Ectodermal cell (in vitro differentiated cells): ENCODE measurements at regions not wholly inside any gene's neighbourhood (a gene's known extent, or its start where the extent isn't known, plus 50 kb on each side); places are given as distances from the start of the nearest gene placed in this dataset.
"Not testable (repeated sequence)": the region's sequence is repeated elsewhere in the genome, so short reads cannot be mapped to it uniquely, and the experiment has no call there.

Experiments used
- H3K27ac ChIP-seq: 2 replicates; pipeline ENCODE4 v1.7.0; 2013; ENCODE audit warnings: mild to moderate bottlenecking, low read depth, low read length; ENCODE audit not compliant: insufficient read depth, poor library complexity, severe bottlenecking
- H3K27me3 ChIP-seq: 2 replicates; pipeline ENCODE4 v1.7.0; 2013; ENCODE audit warnings: mild to moderate bottlenecking, low read length; ENCODE audit not compliant: insufficient read depth, control insufficient read depth, poor library complexity, severe bottlenecking
- H3K36me3 ChIP-seq: one replicate; pipeline ENCODE4 v1.7.0; 2013; ENCODE audit warnings: low read length; ENCODE audit not compliant: control insufficient read depth, insufficient read depth
- H3K4me1 ChIP-seq: one replicate; pipeline ENCODE4 v1.7.0; 2013; ENCODE audit warnings: low read length; ENCODE audit not compliant: control insufficient read depth, insufficient read depth
- H3K4me3 ChIP-seq: 2 replicates; pipeline ENCODE4 v1.7.0; 2013; ENCODE audit warnings: low read depth, low read length, control low read depth; ENCODE audit not compliant: insufficient read depth
- H3K9me3 ChIP-seq: 2 replicates; pipeline ENCODE4 v1.7.0; 2013; ENCODE audit warnings: mild to moderate bottlenecking, low read length, moderate library complexity; ENCODE audit not compliant: control insufficient read depth
- WGBS, 2 experiments: methylation state at CpG; one replicate each; pipeline ENCODE4 v1.1.7; 2013; ENCODE audit warnings: missing lambda C conversion rate in 2 of 2; 5-methylcytosine and 5-hydroxymethylcytosine counted together

DNA sequence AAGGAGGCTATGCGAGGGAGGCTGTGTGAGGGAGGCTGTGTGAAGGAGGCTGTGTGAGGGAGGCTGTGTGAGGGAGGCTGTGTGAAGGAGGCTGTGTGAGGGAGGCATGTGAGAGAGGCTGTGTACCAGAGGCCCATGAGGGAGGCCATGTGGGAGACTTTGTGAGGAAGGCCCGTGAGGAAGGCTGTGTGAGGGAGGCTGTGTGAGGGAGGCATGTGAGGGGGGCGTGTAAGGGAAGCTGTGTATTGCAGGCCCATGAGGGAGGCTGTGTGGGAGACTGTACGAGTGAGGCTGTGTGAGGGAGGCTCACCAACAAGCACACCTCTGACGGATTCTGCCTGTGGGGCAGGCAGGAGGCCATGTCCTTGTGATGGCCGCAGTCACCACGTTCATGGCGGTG is 122.7 kb upstream of the RNF32 start:
- not testable (repeated sequence) for H3K4me3 ChIP-seq, H3K36me3 ChIP-seq
- WGBS, 2 experiments: 61% methylated on average over 8 of the region's 8 CpGs

DNA sequence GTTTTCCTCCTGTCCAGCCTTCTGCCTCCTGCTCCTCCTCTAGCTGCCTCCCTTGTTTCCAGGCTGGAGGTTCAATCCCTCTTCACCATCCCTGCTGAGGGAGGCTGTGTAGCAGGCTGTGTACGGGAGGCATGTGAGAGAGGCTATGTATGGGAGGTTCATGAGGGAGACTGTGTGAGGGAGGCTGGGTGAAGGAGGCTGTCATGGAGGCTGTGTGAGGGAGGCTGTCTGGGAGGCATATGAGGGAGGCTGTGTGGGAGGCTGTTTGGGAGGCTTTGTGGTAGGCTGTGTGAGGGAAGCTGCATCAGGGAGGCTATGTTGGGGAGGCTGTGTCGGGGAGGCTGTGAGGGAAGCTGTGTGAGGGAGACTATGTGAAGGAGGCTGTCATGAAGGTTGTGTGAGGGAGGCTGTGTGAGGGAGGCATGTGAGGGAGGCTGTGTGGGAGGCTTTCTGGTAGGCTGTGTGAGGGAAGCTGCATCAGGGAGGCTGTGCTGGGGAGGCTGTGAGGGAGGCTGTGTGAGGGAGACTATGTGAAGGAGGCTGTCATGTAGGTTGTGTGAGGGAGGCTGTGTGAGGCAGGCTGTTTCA is 123.7 kb upstream of the RNF32 start:
- no peaks in the 10 kb centered on the region for H3K27me3 ChIP-seq
- H3K27ac ChIP-seq: no peak overlapping the region
- H3K4me1 ChIP-seq: no peaks in the 10 kb centered on the region
- no peaks in the 10 kb centered on the region for H3K9me3 ChIP-seq
- no peak overlapping the region for H3K4me3 ChIP-seq
- WGBS, 2 experiments: 94% methylated on average over 2 of the region's 2 CpGs
- H3K36me3 ChIP-seq: no peaks in the 10 kb centered on the region

More for the DNA sequence above, 122.7 kb upstream of the RNF32 start:
- not testable (repeated sequence) for H3K27ac ChIP-seq, H3K4me1 ChIP-seq, H3K9me3 ChIP-seq, H3K27me3 ChIP-seq

DNA sequence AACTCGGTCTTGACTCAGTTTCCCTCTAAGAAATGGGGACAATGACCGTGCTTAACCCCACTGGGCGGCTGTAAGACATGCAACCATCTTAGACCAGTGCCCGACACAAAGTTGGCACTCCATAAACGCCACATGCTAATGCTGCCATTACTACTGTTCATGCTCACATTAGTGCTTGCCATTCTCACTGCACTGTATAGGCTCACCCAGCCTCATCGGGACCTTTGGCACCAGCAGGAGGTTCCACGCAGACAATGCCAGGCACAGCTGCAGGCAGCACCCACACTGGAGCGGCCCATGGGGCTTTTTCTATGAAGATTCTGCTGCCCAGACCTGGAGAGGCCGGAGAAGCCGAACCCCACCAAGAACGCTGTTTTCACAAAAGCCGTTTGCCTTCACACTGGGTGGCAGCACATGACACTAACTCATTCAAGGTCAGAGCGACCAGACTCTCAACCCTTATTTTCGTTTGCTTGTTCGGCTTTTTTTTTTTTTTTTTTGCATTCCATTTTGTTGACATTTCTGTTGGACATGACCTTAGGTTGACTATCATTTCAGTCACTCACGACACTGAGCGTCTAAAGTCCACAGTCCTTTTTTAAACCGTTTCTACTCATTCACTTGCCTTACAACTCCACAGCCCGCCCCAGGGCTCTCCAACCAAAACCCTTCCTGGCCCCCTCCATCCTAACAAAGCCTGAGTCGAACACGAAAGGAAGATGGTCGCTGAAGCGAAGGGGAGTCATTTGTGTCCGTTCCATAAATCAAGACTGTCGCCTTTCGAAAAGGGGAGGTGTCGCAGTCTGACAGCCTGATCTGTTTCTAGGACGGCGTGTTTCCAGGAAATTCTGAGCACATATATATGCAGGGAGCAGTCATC is 124.4 kb upstream of the RNF32 start:
- no peak overlapping the region for H3K27ac ChIP-seq
- H3K4me3 ChIP-seq: no peak overlapping the region

DNA sequence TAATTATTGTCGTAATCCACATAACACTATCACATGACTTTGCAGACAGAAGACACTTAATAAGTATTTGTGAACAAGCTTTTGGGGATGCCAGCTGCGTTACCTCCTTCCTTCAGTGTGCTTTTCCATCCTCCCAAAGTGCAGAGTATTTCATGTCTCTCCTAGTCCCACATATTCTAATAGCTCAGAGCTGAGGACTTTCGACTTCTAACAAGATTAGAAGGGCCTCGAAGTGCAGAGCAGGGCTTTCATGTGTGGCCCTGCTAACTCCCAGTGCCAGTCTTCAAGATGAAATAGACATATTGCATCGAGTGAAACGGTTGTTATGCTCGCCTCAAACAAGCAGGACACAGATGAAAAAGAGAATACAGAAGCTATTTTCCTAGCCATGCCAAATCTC is 125.7 kb upstream of the RNF32 start:
- H3K27ac ChIP-seq: no peak overlapping the region
- no peaks in the 10 kb centered on the region for H3K36me3 ChIP-seq
- WGBS, 2 experiments: 91 to 94% methylated on average over 7 of the region's 7 CpGs
- no peak overlapping the region for H3K4me3 ChIP-seq
- H3K27me3 ChIP-seq: no peaks in the 10 kb centered on the region
- no peaks in the 10 kb centered on the region for H3K4me1 ChIP-seq
- no peaks in the 10 kb centered on the region for H3K9me3 ChIP-seq

More for the DNA sequence above, 124.4 kb upstream of the RNF32 start:
- Histone ChIP-seq H3K9me3 (no peaks in the 10 kb centered on the region), H3K36me3 (no peaks in the 10 kb centered on the region), H3K27me3 (no peaks in the 10 kb centered on the region), H3K4me1 (no peaks in the 10 kb centered on the region)
- WGBS, 2 experiments: 86 to 87% methylated on average over 29 of the region's 29 CpGs

DNA sequence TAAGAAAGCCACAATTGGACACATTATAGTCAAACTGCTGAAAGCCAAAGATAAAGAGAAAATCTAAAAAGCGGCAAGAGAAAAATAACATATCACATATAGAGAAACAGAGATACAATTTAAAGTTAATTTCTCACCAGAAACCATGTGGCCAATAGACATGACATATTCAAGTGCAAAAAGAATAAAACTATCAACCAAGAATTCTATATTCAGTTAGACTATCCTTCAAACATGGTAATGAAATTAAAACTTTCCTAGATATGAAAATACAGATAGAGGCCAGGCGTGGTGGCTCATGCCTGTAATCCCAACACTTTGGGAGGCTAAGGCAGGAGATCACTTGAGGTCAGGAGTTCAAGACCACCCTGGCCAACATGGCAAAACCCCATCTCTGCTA is 129.1 kb upstream of the RNF32 start:
- no peak overlapping the region for H3K4me3 ChIP-seq
- H3K27ac ChIP-seq: no peak overlapping the region
- 90 to 96% methylated on average over 2 of the region's 2 CpGs for WGBS, 2 experiments

DNA sequence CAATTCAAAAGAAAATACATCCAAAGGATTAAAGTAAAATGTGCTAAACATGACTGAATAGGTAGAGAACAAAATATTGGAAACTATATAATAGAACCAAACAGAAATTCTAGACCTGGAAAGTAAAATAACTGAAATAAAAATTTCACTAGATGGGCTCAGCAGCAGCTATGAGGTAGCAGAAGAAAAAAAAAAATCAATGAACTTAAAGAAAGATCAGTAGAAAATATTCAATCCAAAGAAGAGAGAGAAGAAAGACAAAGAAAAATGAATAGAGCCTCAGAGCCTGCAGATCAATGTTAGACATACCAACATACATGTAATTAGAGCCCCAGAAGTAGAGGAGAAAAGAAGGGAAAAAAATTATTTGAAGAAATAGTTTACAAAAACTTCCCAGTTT is 129.6 kb upstream of the RNF32 start:
- H3K36me3 ChIP-seq: no peaks in the 10 kb centered on the region
- no peaks in the 10 kb centered on the region for H3K27me3 ChIP-seq
- H3K9me3 ChIP-seq: no peaks in the 10 kb centered on the region
- H3K4me3 ChIP-seq: no peak overlapping the region
- no peaks in the 10 kb centered on the region for H3K4me1 ChIP-seq
- no peak overlapping the region for H3K27ac ChIP-seq

More for the DNA sequence above, 129.1 kb upstream of the RNF32 start:
- H3K4me1 ChIP-seq: no peaks in the 10 kb centered on the region
- H3K9me3 ChIP-seq: no peaks in the 10 kb centered on the region
- no peaks in the 10 kb centered on the region for H3K27me3 ChIP-seq
- H3K36me3 ChIP-seq: no peaks in the 10 kb centered on the region

DNA sequence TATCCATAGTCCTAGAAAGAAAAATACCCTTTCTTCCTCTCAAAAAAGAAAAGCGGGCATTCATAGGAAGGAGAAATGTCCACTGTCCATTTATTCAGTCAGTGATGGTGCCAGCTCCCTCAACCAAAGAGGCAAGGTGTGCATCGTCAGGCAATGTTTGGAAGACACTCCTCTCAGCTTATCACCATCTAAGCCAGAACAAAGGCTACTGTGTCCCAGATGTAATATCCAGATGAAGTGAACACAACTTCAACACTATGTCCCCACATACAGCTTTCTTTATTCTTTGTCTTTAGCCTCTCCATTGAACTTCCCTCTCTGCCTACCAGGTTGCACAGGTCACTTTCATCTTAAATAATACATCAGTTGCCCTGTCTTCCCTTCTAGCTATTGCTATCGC is 131.4 kb upstream of the RNF32 start:
- H3K36me3 ChIP-seq: no peaks in the 10 kb centered on the region
- H3K27ac ChIP-seq: no peak overlapping the region
- no peaks in the 10 kb centered on the region for H3K9me3 ChIP-seq
- no peaks in the 10 kb centered on the region for H3K27me3 ChIP-seq
- H3K4me3 ChIP-seq: no peak overlapping the region
- no peaks in the 10 kb centered on the region for H3K4me1 ChIP-seq
- 88 to 91% methylated on average over 3 of the region's 3 CpGs for WGBS, 2 experiments

DNA sequence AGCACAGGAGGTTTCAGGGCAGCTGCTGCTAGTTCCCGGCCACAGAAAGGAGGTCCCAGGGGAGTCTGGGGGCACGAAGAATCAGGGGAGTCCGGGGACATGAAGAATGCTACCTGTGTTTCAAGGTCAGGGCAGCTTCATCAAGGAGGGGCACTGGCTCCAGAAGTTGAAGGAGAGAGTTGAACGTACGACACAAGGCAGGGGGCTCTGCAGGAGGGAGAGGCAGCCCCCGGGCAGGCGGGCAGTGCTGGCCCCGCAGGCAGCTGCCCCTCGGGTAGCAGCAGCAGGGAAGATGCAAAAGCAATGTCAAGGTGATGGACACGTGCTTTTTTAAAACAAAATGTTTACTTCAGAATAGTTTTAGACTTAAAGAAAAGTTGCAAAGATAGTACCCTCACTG is 134.7 kb upstream of the RNF32 start:
- H3K27ac ChIP-seq: no peak overlapping the region
- no peaks in the 10 kb centered on the region for H3K9me3 ChIP-seq
- no peaks in the 10 kb centered on the region for H3K27me3 ChIP-seq
- H3K4me1 ChIP-seq: no peaks in the 10 kb centered on the region
- 91 to 93% methylated on average over 10 of the region's 10 CpGs for WGBS, 2 experiments
- H3K36me3 ChIP-seq: no peaks in the 10 kb centered on the region
- no peak overlapping the region for H3K4me3 ChIP-seq

DNA sequence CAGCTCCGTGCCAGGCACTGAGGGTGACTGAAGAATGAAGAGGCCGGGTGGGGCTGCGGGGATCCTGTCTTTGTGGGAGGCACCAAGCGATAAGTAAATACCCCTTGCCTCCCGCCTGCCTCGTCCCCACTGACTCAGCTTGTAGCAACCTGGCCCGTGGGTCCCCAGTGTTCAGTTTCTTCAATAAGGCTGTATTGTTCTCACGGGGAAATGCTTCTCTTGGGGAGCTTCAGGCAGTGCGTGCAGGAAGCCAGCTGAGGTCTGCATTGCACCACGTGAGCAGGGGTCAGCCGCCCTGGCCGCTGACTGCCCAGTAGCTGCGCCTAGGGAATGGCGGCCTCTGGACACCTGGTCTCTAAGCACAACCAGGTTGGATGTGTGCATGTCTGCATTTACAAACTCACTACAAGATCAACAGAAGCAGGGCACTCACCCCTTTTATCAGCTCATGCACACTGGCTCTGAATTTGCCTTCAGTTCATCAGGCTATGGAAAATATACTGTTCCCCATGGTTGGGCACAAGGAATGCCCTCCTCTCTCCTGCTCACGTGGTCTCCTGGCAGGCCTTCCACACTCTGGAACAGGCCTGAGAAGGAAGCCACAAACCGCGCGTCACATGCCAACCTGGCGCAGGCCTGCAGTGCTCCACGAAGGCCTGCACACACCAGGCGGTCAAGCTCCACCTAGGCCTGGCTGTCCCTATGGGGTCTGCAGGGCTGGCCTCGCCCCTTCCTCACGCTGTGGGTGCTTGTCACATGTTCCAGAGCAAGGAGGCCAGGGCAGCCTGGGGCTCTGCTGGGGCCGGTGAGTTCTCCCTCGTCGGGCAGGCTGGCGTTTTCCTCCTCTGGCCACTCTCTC is 135.7 kb upstream of the RNF32 start:
- WGBS, 2 experiments: 92 to 93% methylated on average over 27 of the region's 27 CpGs
- H3K4me3 ChIP-seq: no peak overlapping the region
- no peak overlapping the region for H3K27ac ChIP-seq

DNA sequence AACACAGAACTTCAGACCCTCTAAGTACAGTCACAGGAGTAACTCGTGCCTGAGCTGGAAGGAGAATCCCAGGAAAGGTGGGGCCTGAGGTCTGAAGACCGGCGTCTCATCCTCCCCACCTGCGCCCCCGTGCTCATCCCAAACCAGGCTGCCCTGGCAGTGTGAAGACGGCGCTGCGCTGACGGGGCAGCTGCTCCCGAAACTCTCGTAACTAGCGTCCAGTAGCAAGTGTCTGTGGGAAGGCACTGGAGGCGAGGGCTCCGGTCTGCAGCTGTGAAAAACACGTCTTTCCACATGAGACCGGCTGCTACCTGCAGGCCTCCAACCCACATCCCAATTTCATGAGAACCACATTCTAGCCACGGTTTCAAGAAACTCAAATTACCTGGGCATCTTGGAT is 136.6 kb upstream of the RNF32 start:
- 96% methylated on average over 17 of the region's 17 CpGs for WGBS, 2 experiments
- Histone ChIP-seq H3K4me1 (no peaks in the 10 kb centered on the region), H3K4me3 (no peak overlapping the region), H3K27ac (no peak overlapping the region), H3K36me3 (no peaks in the 10 kb centered on the region), H3K9me3 (no peaks in the 10 kb centered on the region), H3K27me3 (no peaks in the 10 kb centered on the region)

More for the DNA sequence above, 135.7 kb upstream of the RNF32 start:
- Histone ChIP-seq H3K27me3 (no peaks in the 10 kb centered on the region), H3K9me3 (no peaks in the 10 kb centered on the region), H3K4me1 (no peaks in the 10 kb centered on the region), H3K36me3 (no peaks in the 10 kb centered on the region)
